Cardiac fibroblast (primary cell): ENCODE measurements at regions not wholly inside any gene's neighbourhood (a gene's known extent, or its start where the extent isn't known, plus 50 kb on each side); places are given as distances from the start of the nearest gene placed in this dataset.
"Not testable (repeated sequence)": the region's sequence is repeated elsewhere in the genome, so short reads cannot be mapped to it uniquely, and the experiment has no call there.

Experiments used
- DNase-seq, 2 donors: peaks; one replicate each; pipeline versions ENCODE4 v3.0.0 to v3.0.0-alpha.2; 2010; ENCODE audit warnings: low read depth in 2 of 2
- H3K4me3 ChIP-seq, 2 donors: replicated peaks in 1 of 2; 1 replicate in 1 of 2; 2 replicates in 1 of 2; pipeline ENCODE4 v1.5.1; 2011; ENCODE audit warnings: low read depth in 2 of 2, low read length in 2 of 2, mild to moderate bottlenecking in 2 of 2, moderate library complexity in 1 of 2
- TF ChIP-seq, protein P1 (sequence below): IDR thresholded peaks from one replicate; pipeline ENCODE4 v1.5.1; 2011; ENCODE audit warnings: low read depth, mild to moderate bottlenecking, low read length, inconsistent platforms

GRCh38 chr5:112594095-112594850, 143.4 kb upstream of the APC start:
- no peak overlapping the region for H3K4me3 ChIP-seq
- TF ChIP-seq, protein P1, sequence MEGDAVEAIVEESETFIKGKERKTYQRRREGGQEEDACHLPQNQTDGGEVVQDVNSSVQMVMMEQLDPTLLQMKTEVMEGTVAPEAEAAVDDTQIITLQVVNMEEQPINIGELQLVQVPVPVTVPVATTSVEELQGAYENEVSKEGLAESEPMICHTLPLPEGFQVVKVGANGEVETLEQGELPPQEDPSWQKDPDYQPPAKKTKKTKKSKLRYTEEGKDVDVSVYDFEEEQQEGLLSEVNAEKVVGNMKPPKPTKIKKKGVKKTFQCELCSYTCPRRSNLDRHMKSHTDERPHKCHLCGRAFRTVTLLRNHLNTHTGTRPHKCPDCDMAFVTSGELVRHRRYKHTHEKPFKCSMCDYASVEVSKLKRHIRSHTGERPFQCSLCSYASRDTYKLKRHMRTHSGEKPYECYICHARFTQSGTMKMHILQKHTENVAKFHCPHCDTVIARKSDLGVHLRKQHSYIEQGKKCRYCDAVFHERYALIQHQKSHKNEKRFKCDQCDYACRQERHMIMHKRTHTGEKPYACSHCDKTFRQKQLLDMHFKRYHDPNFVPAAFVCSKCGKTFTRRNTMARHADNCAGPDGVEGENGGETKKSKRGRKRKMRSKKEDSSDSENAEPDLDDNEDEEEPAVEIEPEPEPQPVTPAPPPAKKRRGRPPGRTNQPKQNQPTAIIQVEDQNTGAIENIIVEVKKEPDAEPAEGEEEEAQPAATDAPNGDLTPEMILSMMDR: no peak
- DNase-seq: no peak

DNA sequence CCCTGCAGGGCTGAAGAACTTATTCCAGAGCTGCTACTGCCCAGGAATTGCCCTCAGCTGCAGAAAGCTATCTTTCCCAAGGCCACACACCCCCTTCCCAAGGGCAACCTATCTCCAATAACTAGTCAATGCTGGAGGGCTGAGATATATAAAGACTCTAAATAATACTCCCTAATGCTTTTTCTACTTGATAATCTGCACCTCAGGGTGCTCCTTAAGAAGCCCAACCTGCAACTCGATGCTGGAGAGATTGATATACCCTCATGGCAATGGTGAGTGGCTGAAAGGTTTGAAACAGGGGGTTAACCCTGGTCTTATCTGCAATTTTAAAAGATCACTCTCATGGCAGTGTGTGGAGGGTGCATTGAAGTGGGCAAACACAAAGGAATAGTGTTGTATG, 142.7 kb upstream of the APC start:
- no peak overlapping the region for H3K4me3 ChIP-seq
- DNase-seq: no peak
- TF ChIP-seq, protein P1: no peak

- no peak overlapping the region for H3K4me3 ChIP-seq
- no peak for DNase-seq
- TF ChIP-seq, protein P1: no peak
These were observed 139.9 kb upstream of the APC start for GRCh38 chr5:112597831-112598230.

DNA sequence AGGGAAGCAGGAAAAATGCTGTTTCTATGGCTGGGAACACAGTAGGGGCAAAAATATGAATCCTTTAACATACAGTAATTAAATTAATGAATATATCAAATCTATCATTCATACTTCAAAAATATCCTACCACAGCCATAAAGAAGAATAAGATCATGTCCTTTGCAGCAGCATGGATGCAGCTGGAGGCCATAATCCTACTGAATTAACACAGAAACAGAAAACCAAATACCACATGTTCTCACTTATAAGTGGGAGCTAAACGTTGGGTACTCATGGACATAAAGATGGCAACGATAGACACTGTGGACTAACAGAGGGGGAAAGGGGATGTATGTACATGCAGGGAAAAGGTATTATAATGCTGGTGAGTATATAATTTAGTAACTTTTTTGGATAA, 137.2 kb upstream of the APC start:
- DNase-seq, H3K4me3 ChIP-seq: not testable (repeated sequence)

DNA sequence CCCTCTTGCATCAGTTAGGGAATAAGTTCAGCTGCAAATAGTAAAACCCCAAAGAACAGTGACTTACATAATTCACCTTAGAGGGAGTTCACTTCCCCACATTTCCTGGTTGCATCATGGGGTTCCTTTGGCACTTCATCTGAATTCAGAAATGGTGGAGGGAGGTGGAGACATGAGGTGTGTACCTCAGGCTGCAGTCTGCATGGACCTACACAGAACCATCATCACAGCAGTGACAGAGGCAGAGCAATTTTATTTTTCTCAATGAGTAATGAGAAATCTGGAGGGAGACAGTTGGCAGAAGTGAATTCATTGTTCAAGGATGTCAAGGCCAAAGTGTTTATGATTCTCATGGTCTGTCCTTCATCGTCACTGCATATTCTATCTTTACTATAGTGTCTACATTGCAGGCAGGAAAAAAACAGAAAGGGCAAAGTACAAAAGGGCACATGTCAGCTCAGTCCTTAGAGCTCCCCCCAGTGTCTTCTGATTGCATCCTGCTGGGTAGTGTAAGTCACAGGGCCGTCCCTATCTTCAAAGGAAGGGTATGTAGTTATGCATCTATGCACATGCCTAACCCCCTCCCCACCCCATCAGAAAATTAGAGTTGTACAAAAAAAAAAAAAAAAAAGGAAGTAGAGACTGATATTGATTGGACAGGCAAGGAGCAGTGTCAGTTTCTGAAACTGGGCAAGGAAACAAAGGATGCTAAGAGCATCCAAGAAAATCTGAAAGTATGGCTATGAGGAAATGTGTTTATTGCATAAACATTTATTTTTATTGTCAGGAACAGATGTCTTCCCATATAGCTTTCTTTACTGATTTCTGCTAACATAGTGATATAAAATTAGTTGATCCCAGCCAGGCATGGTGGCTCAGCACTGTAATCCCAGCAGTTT, 132.7 kb upstream of the APC start:
- peak in 1 of 2 donors; percentile 17 for DNase-seq
- TF ChIP-seq, protein P1: no peak

DNA sequence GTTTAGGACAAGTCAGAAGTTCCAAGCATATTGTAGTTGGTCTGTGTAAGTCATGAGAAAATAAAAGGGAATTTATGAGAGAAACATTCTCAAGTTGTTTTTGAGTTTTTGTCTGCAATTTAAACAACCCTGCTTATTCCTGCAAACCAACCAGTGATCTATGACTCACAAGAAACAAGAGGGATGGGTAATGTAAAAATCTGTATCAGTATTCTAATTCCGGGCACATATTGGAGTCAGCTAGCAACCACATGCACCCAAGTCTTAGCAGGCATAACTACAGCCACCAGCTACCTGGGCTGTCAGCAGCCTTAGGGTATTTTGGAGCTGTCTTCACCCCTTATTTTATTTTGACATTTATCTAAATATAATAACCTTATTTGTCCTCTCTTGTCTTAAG, 128.7 kb upstream of the APC start:
- TF ChIP-seq, protein P1: no peak
- DNase-seq: no peak
- H3K4me3 ChIP-seq: no peak overlapping the region

More for the DNA sequence above, 132.7 kb upstream of the APC start:
- H3K4me3 ChIP-seq: no peak overlapping the region

GRCh38 chr5:112612663-112613062, 125.0 kb upstream of the APC start:
- no peak overlapping the region for H3K4me3 ChIP-seq
- DNase-seq: no peak
- TF ChIP-seq, protein P1: no peak
